H1 (cell line): ENCODE measurements at regions not wholly inside any gene's neighbourhood (a gene's known extent, or its start where the extent isn't known, plus 50 kb on each side); places are given as distances from the start of the nearest gene placed in this dataset.

Experiments used
- CHD7 ChIP-seq: fragments of 300-600 bp; sonication (generic); IDR thresholded peaks from 2 replicates; pipeline ENCODE4 v1.7.1; 2012; ENCODE audit warnings: low read length, moderate library complexity, mild to moderate bottlenecking, inconsistent platforms; ENCODE audit not compliant: insufficient replicate concordance
- KDM5A ChIP-seq: fragments of 200-600 bp; IDR thresholded peaks from 2 replicates; pipeline ENCODE4 v1.7.1; 2012; ENCODE audit warnings: mild to moderate bottlenecking, low read length, inconsistent platforms, mixed read lengths
- RFX5 ChIP-seq: IDR thresholded peaks from 2 replicates; pipeline ENCODE4 v1.6.1; 2011; ENCODE audit warnings: low read depth, low read length, improper control_type of control experiment, borderline replicate concordance

GRCh38 chr11:115939731-115940421 lies 435.7 kb upstream of the CADM1 start (continued):
- TF ChIP-seq CHD7 (no peak), KDM5A (no peak), RFX5 (no peak)
